K562 (cell line): ENCODE measurements at regions not wholly inside any gene's neighbourhood (a gene's known extent, or its start where the extent isn't known, plus 50 kb on each side); places are given as distances from the start of the nearest gene placed in this dataset.

Experiments
- HDGF ChIP-seq: fragments of 450-650 bp; IDR thresholded peaks from 2 replicates; pipeline ENCODE4 v1.6.1; 2016
- NFYB ChIP-seq: IDR thresholded peaks from 2 replicates; pipeline ENCODE4 v1.6.1; 2011; ENCODE audit warnings: mild to moderate bottlenecking, moderate library complexity; ENCODE audit not compliant: insufficient read length; ENCODE audit errors: extremely low read depth
- NRF1 ChIP-seq, 2 experiments: fragments of 450-650 bp; IDR thresholded peaks in 1 of 2; conservative IDR thresholded peaks in 1 of 2; 2 replicates each; pipeline ENCODE4 v1.6.1; 2014; ENCODE audit warnings: mild to moderate bottlenecking in 2 of 2
- POLR2A ChIP-seq: fragments of 450-650 bp; conservative IDR thresholded peaks from 2 replicates; pipeline ENCODE4 v1.6.1; 2016
- SNIP1 ChIP-seq: fragments of 450-650 bp; IDR thresholded peaks from 2 replicates; pipeline ENCODE4 v1.7.1; 2017; ENCODE audit warnings: low read depth, mild to moderate bottlenecking
- SP1 ChIP-seq: sonication (generic); formaldehyde crosslinking; IDR thresholded peaks from 2 replicates; pipeline ENCODE4 v1.8.1; 2022; ENCODE audit warnings: mild to moderate bottlenecking, missing genetic modification reagents
- TF ChIP-seq, protein P1 (sequence below), 3 experiments: IDR thresholded peaks in 2 of 3; conservative IDR thresholded peaks in 1 of 3; 2 replicates each; pipeline ENCODE4 v1.5.1; 2011 to 2012; ENCODE audit warnings: low read length in 3 of 3, mild to moderate bottlenecking in 3 of 3, control low read depth in 2 of 3, improper control_type of control experiment in 1 of 3, inconsistent platforms in 1 of 3, low read depth in 1 of 3, mixed read lengths in 1 of 3, moderate library complexity in 1 of 3; ENCODE audit not compliant: insufficient read depth in 2 of 3

- TF ChIP-seq POLR2A, result no peak
- TF ChIP-seq HDGF, result no peak
- TF ChIP-seq, protein P1, sequence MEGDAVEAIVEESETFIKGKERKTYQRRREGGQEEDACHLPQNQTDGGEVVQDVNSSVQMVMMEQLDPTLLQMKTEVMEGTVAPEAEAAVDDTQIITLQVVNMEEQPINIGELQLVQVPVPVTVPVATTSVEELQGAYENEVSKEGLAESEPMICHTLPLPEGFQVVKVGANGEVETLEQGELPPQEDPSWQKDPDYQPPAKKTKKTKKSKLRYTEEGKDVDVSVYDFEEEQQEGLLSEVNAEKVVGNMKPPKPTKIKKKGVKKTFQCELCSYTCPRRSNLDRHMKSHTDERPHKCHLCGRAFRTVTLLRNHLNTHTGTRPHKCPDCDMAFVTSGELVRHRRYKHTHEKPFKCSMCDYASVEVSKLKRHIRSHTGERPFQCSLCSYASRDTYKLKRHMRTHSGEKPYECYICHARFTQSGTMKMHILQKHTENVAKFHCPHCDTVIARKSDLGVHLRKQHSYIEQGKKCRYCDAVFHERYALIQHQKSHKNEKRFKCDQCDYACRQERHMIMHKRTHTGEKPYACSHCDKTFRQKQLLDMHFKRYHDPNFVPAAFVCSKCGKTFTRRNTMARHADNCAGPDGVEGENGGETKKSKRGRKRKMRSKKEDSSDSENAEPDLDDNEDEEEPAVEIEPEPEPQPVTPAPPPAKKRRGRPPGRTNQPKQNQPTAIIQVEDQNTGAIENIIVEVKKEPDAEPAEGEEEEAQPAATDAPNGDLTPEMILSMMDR (IDR thresholded peaks at IDR 0.05 in 2 of 3, conservative IDR thresholded peaks at IDR 0.05 in 1 of 3; ENCODE audit: insufficient read depth in 2 of 3, low read depth in 1 of 3, low read length in 3 of 3), result no peak
- TF ChIP-seq NRF1 (conservative IDR thresholded peaks at IDR 0.05 in 1 of 2, IDR thresholded peaks at IDR 0.05 in 1 of 2), result no peak
- TF ChIP-seq SNIP1, result no peak
- TF ChIP-seq NFYB, result no peak
- no peak for TF ChIP-seq SP1 (CRISPR knock-in tag)
These were observed 117.0 kb upstream of the GHR start for GRCh38 chr5:42306287-42306686.
